ENCODE measurements at regions not wholly inside any gene's neighbourhood (a gene's known extent, or its start where the extent isn't known, plus 50 kb on each side); places are given as distances from the start of the nearest gene placed in this dataset.

GRCh38 chr15:62983956-62984355 lies 58.6 kb upstream of the TPM1 start:
- TF ChIP-seq ZFX (IDR thresholded peaks at IDR 0.05) (no peak), CTCF (conservative IDR thresholded peaks at IDR 0.05) (no peak)
- no peak overlapping the region for H3K27ac ChIP-seq

DNA sequence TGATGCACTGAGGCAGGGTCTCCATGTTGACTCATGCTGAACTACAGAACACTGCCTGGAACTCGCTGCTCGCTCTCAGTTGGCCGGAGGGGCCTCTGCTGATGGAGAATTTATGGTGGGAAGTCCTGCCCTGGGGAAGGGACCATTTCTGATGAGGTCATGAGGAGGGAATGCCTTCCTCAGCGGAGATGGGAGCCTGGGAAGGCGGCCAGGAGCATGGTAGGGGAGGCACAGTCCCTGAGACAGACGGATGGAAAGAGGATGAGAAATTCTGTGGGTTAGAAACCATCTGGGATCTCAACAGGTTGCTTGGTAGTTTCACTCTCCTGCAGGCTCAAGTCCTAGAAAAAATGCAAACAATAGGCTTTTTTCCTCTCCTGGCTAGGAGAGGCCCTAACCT lies 56.8 kb upstream of the TPM1 start:
- no peak for TF ChIP-seq ZFX (IDR thresholded peaks at IDR 0.05)
- no peak overlapping the region for H3K27ac ChIP-seq

GRCh38 chr15:62986948-62987347 lies 55.6 kb upstream of the TPM1 start:
- TF ChIP-seq CTCF (conservative IDR thresholded peaks at IDR 0.05) (no peak), ZFX (IDR thresholded peaks at IDR 0.05) (no peak)
- H3K27ac ChIP-seq: no peak overlapping the region

DNA sequence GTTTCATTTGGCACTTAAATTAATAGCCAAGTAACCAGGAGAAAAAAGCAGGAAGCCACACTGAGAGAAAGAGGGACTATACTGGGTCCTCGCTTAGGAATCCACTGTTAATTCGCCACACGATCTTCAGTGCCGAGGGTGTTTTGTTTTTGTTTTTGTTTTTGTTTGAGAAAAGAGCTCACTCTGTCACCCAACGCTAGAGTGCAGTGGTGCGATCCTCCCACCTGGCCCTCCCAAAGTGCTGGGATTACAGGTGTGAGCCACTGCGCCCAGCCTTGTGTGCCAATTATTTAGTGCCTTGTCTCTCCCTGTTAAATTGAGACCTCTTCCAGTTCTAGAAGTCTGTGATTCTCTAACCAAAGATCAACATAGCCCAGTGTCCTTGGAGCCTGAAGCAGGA lies 53.8 kb upstream of the TPM1 start:
- no peak overlapping the region for H3K27ac ChIP-seq
- TF ChIP-seq ZFX (IDR thresholded peaks at IDR 0.05): no peak
- no peak for TF ChIP-seq CTCF (conservative IDR thresholded peaks at IDR 0.05)

DNA sequence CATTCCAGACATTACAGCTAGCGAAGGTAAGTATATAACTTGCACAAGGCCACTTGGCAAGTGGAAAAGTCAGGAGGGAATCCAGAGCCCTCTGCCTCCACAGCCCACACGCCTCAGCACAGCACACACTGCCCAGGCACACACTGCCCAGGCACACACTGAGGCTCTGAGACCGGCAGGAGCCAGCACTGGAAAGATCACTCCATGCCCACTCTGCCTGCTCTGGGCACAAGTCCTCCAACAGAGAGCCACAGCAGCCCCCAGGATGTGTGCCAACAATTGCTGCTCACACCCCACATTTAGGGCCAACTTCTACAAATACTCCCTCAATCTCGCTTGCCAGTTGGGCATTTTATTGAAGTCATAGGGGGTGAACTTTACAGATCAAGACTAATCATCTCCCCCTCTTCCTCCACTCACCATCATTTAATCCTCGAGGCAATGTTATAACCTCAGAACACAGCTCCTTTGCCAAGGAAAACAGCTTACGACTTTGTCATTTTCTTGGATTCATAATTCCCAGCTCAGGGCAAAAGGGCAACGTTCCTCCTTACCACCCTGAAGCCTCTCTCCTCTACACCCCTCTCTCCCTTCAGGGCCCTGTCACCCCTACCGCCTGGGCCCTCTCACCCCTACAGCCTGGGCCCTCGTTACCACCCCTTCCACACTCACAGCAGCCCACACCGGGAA lies 53.0 kb upstream of the TPM1 start:
- no peak overlapping the region for H3K27ac ChIP-seq
- TF ChIP-seq ZFX (IDR thresholded peaks at IDR 0.05): no peak
- TF ChIP-seq CTCF (conservative IDR thresholded peaks at IDR 0.05): no peak

- TF ChIP-seq CTCF (conservative IDR thresholded peaks at IDR 0.05): no peak
- TF ChIP-seq ZFX (IDR thresholded peaks at IDR 0.05): no peak
- no peak overlapping the region for H3K27ac ChIP-seq
Observed at GRCh38 chr15:62991698-62992097, 50.8 kb upstream of the TPM1 start.

DNA sequence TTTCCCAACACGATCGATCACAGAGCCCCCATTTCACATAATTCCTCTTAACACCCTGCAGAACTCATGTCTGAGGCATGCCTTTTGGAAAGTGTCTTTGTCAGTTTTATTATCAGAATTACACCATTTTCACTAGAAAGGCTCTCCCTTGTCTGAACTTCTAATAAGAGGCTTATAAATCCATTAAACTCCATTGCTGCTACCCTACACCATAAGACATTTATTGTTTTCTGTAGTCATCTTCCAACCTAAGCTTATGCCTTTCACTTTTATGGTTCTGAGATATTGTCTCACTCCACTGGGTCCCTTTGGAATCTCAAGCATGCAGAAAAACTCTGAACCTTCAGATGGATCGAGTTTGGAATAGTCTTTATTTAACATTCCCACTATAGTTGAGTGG lies 50.2 kb upstream of the TPM1 start:
- H3K27ac ChIP-seq: no peak overlapping the region
- TF ChIP-seq CTCF (conservative IDR thresholded peaks at IDR 0.05): no peak
- no peak for TF ChIP-seq ZFX (IDR thresholded peaks at IDR 0.05)
